ENCODE measurements at regions not wholly inside any gene's neighbourhood (a gene's known extent, or its start where the extent isn't known, plus 50 kb on each side); places are given as distances from the start of the nearest gene placed in this dataset.

- no peak for DNase-seq (ENCODE audit: low read depth)
Measured at GRCh38 chr3:147015334-147015733, 391.0 kb downstream of the ZIC4 start.

GRCh38 chr3:147008886-147009285 is 397.5 kb downstream of the ZIC4 start:
- no peak for DNase-seq (ENCODE audit: low read depth)

- DNase-seq (ENCODE audit: low read depth), result no peak
Measured at GRCh38 chr3:147008458-147008857, 397.9 kb downstream of the ZIC4 start.

GRCh38 chr3:147007736-147008245 is 398.6 kb downstream of the ZIC4 start:
- DNase-seq (ENCODE audit: low read depth), result no peak

GRCh38 chr3:147002721-147003120 is 397.6 kb upstream of the PLSCR5 start:
- no peak for DNase-seq (ENCODE audit: low read depth)

- DNase-seq (ENCODE audit: low read depth), result no peak
Measured at GRCh38 chr3:147000274-147000673, 395.1 kb upstream of the PLSCR5 start.

- DNase-seq (ENCODE audit: low read depth), result no peak
Measured at GRCh38 chr3:146991907-146992306, 386.8 kb upstream of the PLSCR5 start.

- no peak for DNase-seq (ENCODE audit: low read depth)
Measured at GRCh38 chr3:146975476-146975875, 370.3 kb upstream of the PLSCR5 start.

GRCh38 chr3:146975032-146975431 is 369.9 kb upstream of the PLSCR5 start:
- DNase-seq (ENCODE audit: low read depth), result no peak

GRCh38 chr3:146974001-146974400 is 368.9 kb upstream of the PLSCR5 start:
- DNase-seq (ENCODE audit: low read depth), result no peak

GRCh38 chr3:146972726-146973125 is 367.6 kb upstream of the PLSCR5 start:
- DNase-seq (ENCODE audit: low read depth), result no peak

GRCh38 chr3:146970236-146970635 is 365.1 kb upstream of the PLSCR5 start:
- DNase-seq (ENCODE audit: low read depth), result no peak

- no peak for DNase-seq (ENCODE audit: low read depth)
Measured at GRCh38 chr3:146969356-146969755, 364.2 kb upstream of the PLSCR5 start.

- peak; percentile 90 for DNase-seq (ENCODE audit: low read depth)
Measured at GRCh38 chr3:146968204-146968651, 363.1 kb upstream of the PLSCR5 start.

GRCh38 chr3:146967783-146968182 is 362.6 kb upstream of the PLSCR5 start:
- DNase-seq (ENCODE audit: low read depth), result no peak

- DNase-seq (ENCODE audit: low read depth), result no peak
Measured at GRCh38 chr3:146966124-146966523, 361.0 kb upstream of the PLSCR5 start.

- DNase-seq (ENCODE audit: low read depth), result no peak
Measured at GRCh38 chr3:146953511-146953981, 348.4 kb upstream of the PLSCR5 start.

- no peak for DNase-seq (ENCODE audit: low read depth)
Measured at GRCh38 chr3:146948985-146949384, 343.8 kb upstream of the PLSCR5 start.

GRCh38 chr3:146948186-146948585 is 343.0 kb upstream of the PLSCR5 start:
- no peak for DNase-seq (ENCODE audit: low read depth)

- no peak for DNase-seq (ENCODE audit: low read depth)
Measured at GRCh38 chr3:146929696-146930095, 324.6 kb upstream of the PLSCR5 start.

- no peak for DNase-seq (ENCODE audit: low read depth)
Measured at GRCh38 chr3:146928421-146929059, 323.4 kb upstream of the PLSCR5 start.

GRCh38 chr3:146921693-146922092 is 316.5 kb upstream of the PLSCR5 start:
- no peak for DNase-seq (ENCODE audit: low read depth)

- no peak for DNase-seq (ENCODE audit: low read depth)
Measured at GRCh38 chr3:146914409-146914808, 309.3 kb upstream of the PLSCR5 start.

All from HS-5 (cell line).